Vagina (tissue), 2 donors: ENCODE measurements at regions not wholly inside any gene's neighbourhood (a gene's known extent, or its start where the extent isn't known, plus 50 kb on each side); places are given as distances from the start of the nearest gene placed in this dataset.

Experiments
- CTCF ChIP-seq, 3 experiments: fragments of 450-650 bp in 2 of 3; fragments of 200-600 bp in 1 of 3; sonication (generic) in 1 of 3; IDR thresholded peaks; one replicate each; pipeline ENCODE4 v1.5.1; 2017 to 2019; ENCODE audit warnings: antibody characterized with exemption in 3 of 3, mild to moderate bottlenecking in 2 of 3, moderate library complexity in 2 of 3
- POLR2A ChIP-seq, 2 donors: fragments of 450-650 bp; IDR thresholded peaks; one replicate each; pipeline ENCODE4 v1.6.1; 2017; ENCODE audit warnings: antibody characterized with exemption in 2 of 2, mild to moderate bottlenecking in 2 of 2, moderate library complexity in 2 of 2
- POLR2AphosphoS5 ChIP-seq, 2 donors: sonication (generic); formaldehyde crosslinking; IDR thresholded peaks; one replicate each; pipeline ENCODE4 v1.9.0; 2017; ENCODE audit warnings: antibody characterized with exemption in 2 of 2, mild to moderate bottlenecking in 2 of 2, low read depth in 1 of 2; ENCODE audit not compliant: insufficient read depth in 1 of 2

- TF ChIP-seq CTCF (IDR thresholded peaks at IDR 0.05) (no peak), POLR2A (IDR thresholded peaks at IDR 0.05) (no peak), POLR2AphosphoS5 (IDR thresholded peaks at IDR 0.05; ENCODE audit: insufficient read depth in 1 of 2, low read depth in 1 of 2) (no peak)
Measured at GRCh38 chr10:45544191-45544590, 128.4 kb downstream of the ZFAND4 start.
